HepG2 (cell line): ENCODE measurements at regions not wholly inside any gene's neighbourhood (a gene's known extent, or its start where the extent isn't known, plus 50 kb on each side); places are given as distances from the start of the nearest gene placed in this dataset.
"Not testable (repeated sequence)": the region's sequence is repeated elsewhere in the genome, so short reads cannot be mapped to it uniquely, and the experiment has no call there.

Experiments used
- ATAC-seq: fragments of 200-7000 bp; cut with Tn5 transposase; 3 replicates; pipeline ENCODE4 v1.9.1; 2020; ENCODE audit warnings: mild to moderate bottlenecking, moderate library complexity
- BruUV-seq: library from RNA; stranded (reverse); fragments of 400-500 nt; replicated peaks from 2 replicates; lab custom pipeline; 2021; lab: Mats Ljungman, UMichigan
- CTCF ChIA-PET: fragments of 300-600 bp; formaldehyde crosslinking; extraction: SDS; loops from one replicate; lab custom pipeline; 2021; ENCODE audit warnings: low total read pairs, inconsistent platforms, low intra/inter-chr PET ratio; lab: Yijun Ruan, JAX
- POLR2A ChIA-PET: fragments of 350-600 bp; sonication (Branson Sonifier 250); formaldehyde crosslinking; loops from one replicate; lab custom pipeline; 2020; ENCODE audit warnings: antibody characterized with exemption, inconsistent platforms; lab: Yijun Ruan, JAX
- DNase-seq: peaks from one replicate; pipeline ENCODE4 v3.0.0-alpha.2; 2015; ENCODE audit warnings: low spot score
- FAIRE-seq: peaks from 3 replicates; lab custom pipeline; 2011; peaks lifted over from hg19 to GRCh38; lab: Jason Lieb, UNC
- H2AFZ ChIP-seq: one replicate; pipeline ENCODE4 v1.6.1; 2011; ENCODE audit warnings: low read length, inconsistent platforms
- H3K27ac ChIP-seq: fragments of 300-600 bp; 3 replicates; pipeline ENCODE4 v1.8.0; 2011; ENCODE audit warnings: mixed run types, mild to moderate bottlenecking, mixed read lengths, low read length, inconsistent platforms; ENCODE audit not compliant: insufficient read depth; ENCODE audit errors: extremely low read length
- H3K27me3 ChIP-seq, 2 experiments: fragments of 200-600 bp in 1 of 2; 2 replicates in 1 of 2; 3 replicates in 1 of 2; pipeline versions ENCODE4 v1.6.0 to v1.8.0; 2011; ENCODE audit warnings: low read length in 2 of 2, mild to moderate bottlenecking in 2 of 2, moderate library complexity in 2 of 2, inconsistent platforms in 1 of 2; ENCODE audit not compliant: insufficient read depth in 2 of 2, control insufficient read depth in 1 of 2
- H3K36me3 ChIP-seq, 2 experiments: fragments of 200-600 bp in 1 of 2; replicated peaks in 1 of 2; 2 replicates in 1 of 2; 3 replicates in 1 of 2; pipeline versions ENCODE4 v1.5.1 to v1.8.0; 2011; ENCODE audit warnings: low read length in 2 of 2, inconsistent platforms in 1 of 2; ENCODE audit not compliant: insufficient read depth in 2 of 2, control insufficient read depth in 1 of 2
- H3K4me1 ChIP-seq: 2 replicates; pipeline ENCODE4 v1.5.1; 2012; ENCODE audit warnings: low read length, inconsistent platforms; ENCODE audit not compliant: insufficient read depth
- H3K4me2 ChIP-seq: 2 replicates; pipeline ENCODE4 v1.6.0; 2011; ENCODE audit warnings: low read depth, low read length, inconsistent platforms
- H3K4me3 ChIP-seq, 3 experiments: fragments of 200-600 bp in 1 of 3; sonication (generic), shearing (Covaris generic) in 1 of 3; replicated peaks in 1 of 3; 2 replicates each; pipeline ENCODE4 v1.5.1; 2011 to 2016; ENCODE audit warnings: low read length in 3 of 3, inconsistent platforms in 2 of 3, low read depth in 2 of 3, mild to moderate bottlenecking in 2 of 3, control low read depth in 1 of 3, mixed read lengths in 1 of 3; ENCODE audit not compliant: insufficient read depth in 1 of 3
- H3K79me2 ChIP-seq: one replicate; pipeline ENCODE4 v1.6.1; 2011; ENCODE audit warnings: low read length, inconsistent platforms; ENCODE audit not compliant: insufficient read depth
- H3K9ac ChIP-seq: 2 replicates; pipeline ENCODE4 v1.6.0; 2011; ENCODE audit warnings: mild to moderate bottlenecking, low read depth, low read length, inconsistent platforms; ENCODE audit not compliant: insufficient read depth
- H3K9me3 ChIP-seq: 2 replicates; pipeline ENCODE4 v1.5.1; 2012; ENCODE audit warnings: mild to moderate bottlenecking, low read length
- H4K20me1 ChIP-seq: 2 replicates; pipeline ENCODE4 v1.6.0; 2011; ENCODE audit warnings: inconsistent platforms, mild to moderate bottlenecking, low read length, moderate library complexity; ENCODE audit not compliant: insufficient read depth
- FLYWCH1 ChIP-seq: sonication (generic); formaldehyde crosslinking; IDR thresholded peaks from 2 replicates; pipeline ENCODE4 v1.8.1; 2023; ENCODE audit warnings: mild to moderate bottlenecking, missing genetic modification reagents
- PRPF4 ChIP-seq: fragments of 200-400 bp; formaldehyde crosslinking; IDR thresholded peaks from 2 replicates; pipeline ENCODE4 v1.6.1; 2016; ENCODE audit warnings: low read length, low read depth; ENCODE audit not compliant: poor library complexity, severe bottlenecking
- ZFYVE20 ChIP-seq: sonication (generic); formaldehyde crosslinking; IDR thresholded peaks from 2 replicates; pipeline ENCODE4 v1.8.0; 2023; ENCODE audit warnings: low read depth, mild to moderate bottlenecking, moderate library complexity, missing genetic modification reagents, borderline replicate concordance
- ZNF446 ChIP-seq: sonication (generic); formaldehyde crosslinking; IDR thresholded peaks from 2 replicates; pipeline ENCODE4 v1.5.0; 2020; ENCODE audit warnings: mild to moderate bottlenecking, missing genetic modification reagents
- WGBS: methylation state at CpG from one replicate; pipeline ENCODE4 v1.1.6; 2017; ENCODE audit warnings: low lambda C conversion rate; 5-methylcytosine and 5-hydroxymethylcytosine counted together
- in situ Hi-C: cut with HindIII; loops from 2 replicates; pipeline ENCODE4 v1.10.0; 2017; ENCODE audit warnings: low pct_unique_long_range_greater_than_20kb; ENCODE audit not compliant: extremely low pct_ligation_motif_present
- intact Hi-C: fragments of 100-400 bp; cut with micrococcal nuclease; formaldehyde crosslinking; loops from one replicate; pipeline ENCODE4 v1.10.0; 2022; ENCODE audit not compliant: unreplicated experiment
- TF ChIP-seq, protein P1 (sequence below): sonication (generic); formaldehyde crosslinking; IDR thresholded peaks from 2 replicates; pipeline ENCODE4 v1.4.0; 2020; ENCODE audit warnings: missing genetic modification reagents
- TF ChIP-seq, protein P2 (sequence below): sonication (generic); formaldehyde crosslinking; IDR thresholded peaks from 2 replicates; pipeline ENCODE4 v1.5.0; 2020; ENCODE audit warnings: missing genetic modification reagents
- TF ChIP-seq, protein P3 (sequence below): sonication (generic); formaldehyde crosslinking; IDR thresholded peaks from 2 replicates; pipeline ENCODE4 v1.5.0; 2020; ENCODE audit warnings: missing genetic modification reagents, mild to moderate bottlenecking, borderline replicate concordance

DNA sequence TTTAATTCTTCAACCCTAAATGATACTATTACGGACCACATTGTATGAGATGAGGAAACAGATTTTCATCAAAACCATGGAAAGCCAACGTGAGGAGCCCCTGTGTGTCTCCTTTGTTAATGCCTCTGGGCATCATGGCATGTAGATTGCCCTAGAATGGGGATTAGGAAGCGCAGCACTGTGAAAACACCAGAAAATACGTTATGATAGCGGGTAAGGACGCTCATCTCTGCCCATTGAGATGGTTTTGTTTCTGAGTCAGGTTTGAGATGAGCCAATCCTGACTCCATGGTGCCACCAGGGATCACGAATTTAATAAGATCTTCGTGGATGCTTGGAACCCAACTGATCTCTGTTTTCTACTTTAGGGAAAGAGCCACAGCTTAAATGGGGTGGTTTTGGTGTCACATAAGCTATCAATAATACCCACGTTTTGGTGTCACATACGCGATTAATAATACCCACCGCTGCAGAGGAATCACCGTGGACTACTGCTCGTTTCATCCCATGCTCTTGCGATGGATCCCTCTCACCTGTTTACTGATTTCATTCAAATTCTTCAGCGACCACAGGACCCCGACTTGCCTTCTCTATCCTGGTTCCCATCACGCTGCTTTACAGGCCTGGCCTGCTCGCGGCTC, 137.3 kb downstream of the FOXD4L6 start:
- ATAC-seq, DNase-seq, in situ Hi-C loops, intact Hi-C loops, FAIRE-seq, H3K79me2 ChIP-seq, CTCF ChIA-PET, H3K27me3 ChIP-seq, H4K20me1 ChIP-seq, H3K9me3 ChIP-seq, H3K36me3 ChIP-seq: not testable (repeated sequence)
- POLR2A ChIA-PET, result interaction anchor here (1.0 kb wide), 1 partner anchor 17 kb away, joined by 3 read pairs; no protein-coding TSS in a partner anchor
- Histone ChIP-seq H3K4me1 (peaks cover 20% of the 10 kb centered on the region), H2AFZ (peak overlapping the region; percentile 42), H3K27ac (peak overlapping the region; percentile 53), H3K9ac (peak overlapping the region; percentile 77), H3K4me3 (peak overlapping the region; percentile 76 to 97 (median 90)), H3K4me2 (peak overlapping the region; percentile 83)
- TF ChIP-seq ZFYVE20 (CRISPR knock-in tag), result 0 out of 2 replicates have a peak, but pooled peaks have one; percentile 26
- TF ChIP-seq, protein P1, sequence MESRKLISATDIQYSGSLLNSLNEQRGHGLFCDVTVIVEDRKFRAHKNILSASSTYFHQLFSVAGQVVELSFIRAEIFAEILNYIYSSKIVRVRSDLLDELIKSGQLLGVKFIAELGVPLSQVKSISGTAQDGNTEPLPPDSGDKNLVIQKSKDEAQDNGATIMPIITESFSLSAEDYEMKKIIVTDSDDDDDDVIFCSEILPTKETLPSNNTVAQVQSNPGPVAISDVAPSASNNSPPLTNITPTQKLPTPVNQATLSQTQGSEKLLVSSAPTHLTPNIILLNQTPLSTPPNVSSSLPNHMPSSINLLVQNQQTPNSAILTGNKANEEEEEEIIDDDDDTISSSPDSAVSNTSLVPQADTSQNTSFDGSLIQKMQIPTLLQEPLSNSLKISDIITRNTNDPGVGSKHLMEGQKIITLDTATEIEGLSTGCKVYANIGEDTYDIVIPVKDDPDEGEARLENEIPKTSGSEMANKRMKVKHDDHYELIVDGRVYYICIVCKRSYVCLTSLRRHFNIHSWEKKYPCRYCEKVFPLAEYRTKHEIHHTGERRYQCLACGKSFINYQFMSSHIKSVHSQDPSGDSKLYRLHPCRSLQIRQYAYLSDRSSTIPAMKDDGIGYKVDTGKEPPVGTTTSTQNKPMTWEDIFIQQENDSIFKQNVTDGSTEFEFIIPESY (CRISPR knock-in tag), result peak; percentile 63; the same call in 1 of the 2 replicates
- TF ChIP-seq PRPF4, result peak; percentile 15
- TF ChIP-seq, protein P2, sequence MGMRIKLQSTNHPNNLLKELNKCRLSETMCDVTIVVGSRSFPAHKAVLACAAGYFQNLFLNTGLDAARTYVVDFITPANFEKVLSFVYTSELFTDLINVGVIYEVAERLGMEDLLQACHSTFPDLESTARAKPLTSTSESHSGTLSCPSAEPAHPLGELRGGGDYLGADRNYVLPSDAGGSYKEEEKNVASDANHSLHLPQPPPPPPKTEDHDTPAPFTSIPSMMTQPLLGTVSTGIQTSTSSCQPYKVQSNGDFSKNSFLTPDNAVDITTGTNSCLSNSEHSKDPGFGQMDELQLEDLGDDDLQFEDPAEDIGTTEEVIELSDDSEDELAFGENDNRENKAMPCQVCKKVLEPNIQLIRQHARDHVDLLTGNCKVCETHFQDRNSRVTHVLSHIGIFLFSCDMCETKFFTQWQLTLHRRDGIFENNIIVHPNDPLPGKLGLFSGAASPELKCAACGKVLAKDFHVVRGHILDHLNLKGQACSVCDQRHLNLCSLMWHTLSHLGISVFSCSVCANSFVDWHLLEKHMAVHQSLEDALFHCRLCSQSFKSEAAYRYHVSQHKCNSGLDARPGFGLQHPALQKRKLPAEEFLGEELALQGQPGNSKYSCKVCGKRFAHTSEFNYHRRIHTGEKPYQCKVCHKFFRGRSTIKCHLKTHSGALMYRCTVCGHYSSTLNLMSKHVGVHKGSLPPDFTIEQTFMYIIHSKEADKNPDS (CRISPR knock-in tag), result 0 out of 2 replicates have a peak, but pooled peaks have one; percentile 11
- peak; percentile 6; the same call in 1 of the 2 replicates for TF ChIP-seq FLYWCH1 (CRISPR knock-in tag)
- TF ChIP-seq, protein P3, sequence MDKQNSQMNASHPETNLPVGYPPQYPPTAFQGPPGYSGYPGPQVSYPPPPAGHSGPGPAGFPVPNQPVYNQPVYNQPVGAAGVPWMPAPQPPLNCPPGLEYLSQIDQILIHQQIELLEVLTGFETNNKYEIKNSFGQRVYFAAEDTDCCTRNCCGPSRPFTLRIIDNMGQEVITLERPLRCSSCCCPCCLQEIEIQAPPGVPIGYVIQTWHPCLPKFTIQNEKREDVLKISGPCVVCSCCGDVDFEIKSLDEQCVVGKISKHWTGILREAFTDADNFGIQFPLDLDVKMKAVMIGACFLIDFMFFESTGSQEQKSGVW (CRISPR knock-in tag), result 0 out of 2 replicates have a peak, but pooled peaks have one; percentile 7
- 0 out of 2 replicates have a peak, but pooled peaks have one; percentile 27 for TF ChIP-seq ZNF446 (CRISPR knock-in tag)
- BruUV-seq, result TSS peak; percentile 87
- 77% methylated on average over 20 of the region's 20 CpGs for WGBS

DNA sequence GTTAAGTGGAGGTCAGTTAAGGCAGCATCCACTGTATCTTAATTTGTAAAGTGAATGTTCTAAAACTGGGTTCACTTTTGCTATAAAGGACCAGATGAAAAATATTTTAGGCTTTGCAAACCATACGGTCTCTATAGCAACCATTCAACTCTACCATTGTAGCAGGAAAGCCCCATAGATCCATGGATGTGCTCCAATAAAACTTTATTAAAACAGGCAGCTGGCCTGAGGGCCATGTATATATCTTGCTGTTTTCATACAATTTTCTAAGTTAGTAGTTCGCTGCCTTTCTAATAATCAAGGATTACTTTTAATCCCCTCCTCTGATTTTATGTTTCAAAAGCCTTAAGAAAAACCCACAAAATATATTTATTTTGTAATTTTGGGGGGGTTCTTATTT, 142.1 kb downstream of the FOXD4L6 start:
- H3K9me3 ChIP-seq, BruUV-seq, H3K36me3 ChIP-seq, H3K27ac ChIP-seq, in situ Hi-C loops, intact Hi-C loops, H4K20me1 ChIP-seq, FAIRE-seq, H3K4me1 ChIP-seq, H3K9ac ChIP-seq, H2AFZ ChIP-seq, H3K79me2 ChIP-seq, H3K4me3 ChIP-seq, DNase-seq, POLR2A ChIA-PET, ATAC-seq, H3K27me3 ChIP-seq, CTCF ChIA-PET, H3K4me2 ChIP-seq: not testable (repeated sequence)
- 50% methylated on average over 2 of the region's 2 CpGs for WGBS
